NOMO-1 (cell line): ENCODE measurements at regions not wholly inside any gene's neighbourhood (a gene's known extent, or its start where the extent isn't known, plus 50 kb on each side); places are given as distances from the start of the nearest gene placed in this dataset.
"Not testable (repeated sequence)": the region's sequence is repeated elsewhere in the genome, so short reads cannot be mapped to it uniquely, and the experiment has no call there.

Experiments used
- DNase-seq, 2 experiments: peaks; one replicate each; lab custom pipeline; 2025; ENCODE audit not compliant: unreplicated experiment in 2 of 2; lab: John Stamatoyannopoulos, UW

- no peak for DNase-seq
Observed at GRCh38 chr14:84252706-84253105, 1277.2 kb upstream of the FLRT2 start.

GRCh38 chr14:84253326-84253725, 1276.6 kb upstream of the FLRT2 start:
- no peak for DNase-seq

GRCh38 chr14:84254290-84254689, 1275.7 kb upstream of the FLRT2 start:
- no peak for DNase-seq

- no peak for DNase-seq
Observed at GRCh38 chr14:84262932-84263331, 1267.0 kb upstream of the FLRT2 start.

GRCh38 chr14:84272290-84272721, 1257.6 kb upstream of the FLRT2 start:
- no peak for DNase-seq

- DNase-seq = no peak
Observed at GRCh38 chr14:84273181-84273580, 1256.8 kb upstream of the FLRT2 start.

GRCh38 chr14:84282618-84283017, 1247.3 kb upstream of the FLRT2 start:
- no peak for DNase-seq

- no peak for DNase-seq
Observed at GRCh38 chr14:84288781-84289180, 1241.2 kb upstream of the FLRT2 start.

GRCh38 chr14:84298663-84299195, 1231.2 kb upstream of the FLRT2 start:
- DNase-seq = no peak

GRCh38 chr14:84303140-84303539, 1226.8 kb upstream of the FLRT2 start:
- no peak for DNase-seq

- DNase-seq = no peak
Observed at GRCh38 chr14:84312551-84312950, 1217.4 kb upstream of the FLRT2 start.

GRCh38 chr14:84323450-84323849, 1206.5 kb upstream of the FLRT2 start:
- DNase-seq = peak; percentile 24 to 43

GRCh38 chr14:84323978-84324377, 1206.0 kb upstream of the FLRT2 start:
- peak; percentile 33 to 50 for DNase-seq

- DNase-seq = no peak
Observed at GRCh38 chr14:84336433-84336832, 1193.5 kb upstream of the FLRT2 start.

- DNase-seq = no peak
Observed at GRCh38 chr14:84340938-84341337, 1189.0 kb upstream of the FLRT2 start.

GRCh38 chr14:84341867-84342266, 1188.1 kb upstream of the FLRT2 start:
- not testable (repeated sequence) for DNase-seq

GRCh38 chr14:84343656-84344055, 1186.3 kb upstream of the FLRT2 start:
- DNase-seq = no peak

GRCh38 chr14:84351646-84352045, 1178.3 kb upstream of the FLRT2 start:
- DNase-seq = no peak

GRCh38 chr14:84361476-84361875, 1168.5 kb upstream of the FLRT2 start:
- no peak for DNase-seq

GRCh38 chr14:84375235-84375634, 1154.7 kb upstream of the FLRT2 start:
- peak in 1 of 2 experiments; percentile 1 for DNase-seq

GRCh38 chr14:84390010-84390409, 1139.9 kb upstream of the FLRT2 start:
- DNase-seq = no peak

- DNase-seq = no peak
Observed at GRCh38 chr14:84397631-84398030, 1132.3 kb upstream of the FLRT2 start.

- no peak for DNase-seq
Observed at GRCh38 chr14:84399296-84399910, 1130.5 kb upstream of the FLRT2 start.
